ENCODE measurements at regions not wholly inside any gene's neighbourhood (a gene's known extent, or its start where the extent isn't known, plus 50 kb on each side); places are given as distances from the start of the nearest gene placed in this dataset.

GRCh38 chr22:25407226-25407858, 157.1 kb upstream of the GRK3 start:
- TF ChIP-seq EZH2 (IDR thresholded peaks at IDR 0.05), result no peak
- no peak for TF ChIP-seq POLR2AphosphoS5 (IDR thresholded peaks at IDR 0.05; ENCODE audit: borderline replicate concordance, low read depth, low read length)
